Activated naive CD4-positive, alpha-beta T cell treated with Interleukin-2 at 50 U/mL for 16 hours (primary cell): ENCODE measurements at regions not wholly inside any gene's neighbourhood (a gene's known extent, or its start where the extent isn't known, plus 50 kb on each side); places are given as distances from the start of the nearest gene placed in this dataset.
A peak's percentile ranks its signal among the peaks of the same experiment; 100 is the strongest.

Experiments used
- DNase-seq: peaks from one replicate; pipeline ENCODE4 v3.0.0-alpha.2; 2020

DNA sequence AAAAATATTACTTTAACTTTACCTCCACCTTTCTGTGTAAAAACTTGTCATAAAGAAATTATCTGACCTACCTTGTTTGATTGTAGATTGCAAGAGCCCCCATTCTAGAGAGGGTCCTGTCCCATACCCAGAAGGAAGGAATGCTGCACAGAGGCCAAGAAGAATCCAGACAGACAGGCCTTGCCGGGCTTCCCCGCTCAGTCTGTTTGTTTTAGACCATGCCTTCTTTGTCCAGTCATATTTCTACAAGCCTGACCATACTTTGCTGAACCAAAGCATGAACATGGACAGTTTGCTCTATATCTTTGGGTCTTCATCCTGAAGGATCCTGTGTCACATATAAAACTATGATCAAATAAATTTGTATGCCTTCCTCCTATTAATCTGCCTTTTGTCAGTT lies 95.8 kb upstream of the MYCBP2 start:
- DNase-seq, result no peak

DNA sequence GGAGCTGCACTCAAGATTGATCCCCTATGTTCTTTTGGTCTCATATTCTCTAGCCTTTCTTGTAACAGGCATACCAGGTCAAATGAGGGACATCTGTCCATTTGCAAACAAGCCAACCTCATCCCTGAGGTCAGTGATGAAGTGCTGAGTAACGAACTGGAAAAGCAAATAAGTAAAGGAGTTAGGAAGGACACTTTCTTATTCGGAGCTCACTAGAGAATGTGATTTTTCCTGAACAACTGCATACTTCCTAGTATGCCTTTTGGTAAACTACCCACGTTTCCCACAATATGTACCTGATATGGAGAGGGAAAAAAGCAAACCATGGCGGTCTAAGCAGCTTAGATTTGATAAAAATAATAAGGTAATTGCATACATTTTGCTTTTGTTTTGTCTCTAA lies 91.0 kb upstream of the MYCBP2 start:
- no peak for DNase-seq

DNA sequence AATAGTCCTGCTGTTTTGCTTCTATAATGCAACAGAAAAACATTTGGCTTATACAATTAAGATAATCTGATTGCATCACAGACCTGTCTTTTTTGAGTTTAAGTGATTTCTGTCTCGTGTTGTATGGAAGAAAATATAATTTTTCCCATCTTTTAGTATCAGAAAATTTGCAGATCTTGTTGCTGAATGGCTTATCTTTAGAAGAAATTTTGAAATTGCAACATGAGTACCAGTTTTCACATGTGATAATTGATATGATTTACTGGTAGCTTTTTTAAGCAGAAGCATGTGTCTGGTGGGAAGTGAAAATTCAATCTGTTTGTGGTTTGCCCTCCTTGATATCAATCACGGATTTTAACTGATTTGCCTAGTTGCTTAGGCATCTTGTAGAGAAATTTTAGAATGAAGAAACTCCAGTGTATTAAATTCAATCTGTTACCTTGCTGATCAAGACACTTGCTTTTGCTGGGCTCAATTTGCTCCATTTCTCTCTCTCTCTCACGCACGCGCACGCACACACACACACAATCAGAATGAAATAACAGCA lies 89.8 kb upstream of the MYCBP2 start:
- DNase-seq, result no peak

DNA sequence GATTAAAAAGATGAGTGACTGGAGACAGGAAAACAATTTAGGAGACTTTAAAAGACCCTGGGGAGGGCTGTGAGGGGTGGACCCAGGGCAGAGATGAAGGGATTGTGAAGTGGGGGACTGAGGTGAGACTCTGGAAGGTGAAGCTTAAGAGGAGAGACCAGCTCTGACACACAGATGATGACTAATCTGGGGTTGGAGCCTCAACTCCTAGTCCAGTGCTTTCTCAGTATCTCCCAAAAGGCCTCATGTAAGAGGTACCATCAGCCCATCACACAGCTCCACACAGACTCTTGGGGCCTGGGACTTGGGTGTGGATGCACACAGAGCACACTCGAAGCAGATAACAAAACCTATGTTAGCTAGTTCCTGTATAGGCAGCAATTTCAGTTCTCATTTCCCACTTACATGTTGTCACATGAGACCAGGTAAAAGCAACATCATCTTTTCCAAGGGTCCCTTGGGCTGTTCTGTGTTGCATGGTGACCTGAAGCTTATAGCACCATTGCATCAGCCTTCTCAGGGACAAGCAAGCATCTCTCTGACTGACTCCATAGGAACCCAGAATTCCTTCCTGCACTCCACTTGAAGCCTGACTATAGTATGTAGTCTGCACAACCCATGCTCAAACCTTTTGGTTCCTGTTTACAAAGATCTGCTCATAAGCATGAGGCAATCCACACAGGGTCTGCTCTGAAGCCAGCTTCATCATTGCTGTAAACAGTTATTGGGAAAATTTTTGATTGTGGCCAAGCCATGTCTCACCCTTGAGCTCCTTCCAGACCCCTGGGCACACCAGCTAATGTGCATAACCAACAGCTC lies 88.6 kb upstream of the MYCBP2 start:
- no peak for DNase-seq

DNA sequence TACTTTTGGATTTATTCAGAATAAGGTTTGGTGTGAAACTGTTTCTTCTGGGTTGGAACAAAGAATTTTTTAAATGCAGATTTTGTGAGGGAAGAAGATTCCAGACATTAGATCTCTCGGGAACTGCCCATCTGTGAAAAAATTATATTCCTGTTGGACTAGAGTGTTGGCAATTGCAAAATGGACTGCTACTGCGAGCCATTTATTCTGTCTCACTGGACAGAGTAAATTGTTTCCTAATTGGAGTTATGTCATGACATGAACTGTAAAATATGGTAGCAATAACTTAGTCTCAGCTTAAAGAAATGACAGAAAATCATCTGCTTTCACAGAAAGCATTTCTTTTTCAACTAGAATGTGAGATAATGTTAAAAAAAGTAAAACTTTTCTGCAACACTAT lies 86.0 kb upstream of the MYCBP2 start:
- DNase-seq, result no peak

DNA sequence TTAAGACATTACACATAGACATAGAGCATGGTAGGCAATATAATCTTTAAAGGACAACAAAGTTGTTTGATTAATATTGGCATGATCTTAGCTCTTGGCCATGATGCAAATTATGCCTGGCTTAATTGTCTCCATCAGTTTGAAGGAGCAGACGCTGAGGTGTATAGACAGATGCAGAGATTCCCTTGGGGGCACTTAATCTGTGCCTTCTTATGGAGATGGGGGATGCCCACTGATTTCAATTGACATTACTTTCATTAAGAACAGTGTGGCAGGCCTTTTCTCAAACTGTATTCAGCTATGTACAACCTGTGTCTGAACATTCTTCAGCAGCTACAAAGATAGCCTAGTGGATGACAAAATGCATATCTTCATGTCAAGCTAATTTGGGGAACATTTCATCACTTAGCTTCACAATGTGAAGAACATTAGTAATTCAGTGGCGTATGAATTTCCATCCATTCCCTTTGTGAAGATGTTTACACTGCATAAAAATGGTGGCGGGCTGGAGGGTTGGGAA lies 85.3 kb upstream of the MYCBP2 start:
- no peak for DNase-seq

DNA sequence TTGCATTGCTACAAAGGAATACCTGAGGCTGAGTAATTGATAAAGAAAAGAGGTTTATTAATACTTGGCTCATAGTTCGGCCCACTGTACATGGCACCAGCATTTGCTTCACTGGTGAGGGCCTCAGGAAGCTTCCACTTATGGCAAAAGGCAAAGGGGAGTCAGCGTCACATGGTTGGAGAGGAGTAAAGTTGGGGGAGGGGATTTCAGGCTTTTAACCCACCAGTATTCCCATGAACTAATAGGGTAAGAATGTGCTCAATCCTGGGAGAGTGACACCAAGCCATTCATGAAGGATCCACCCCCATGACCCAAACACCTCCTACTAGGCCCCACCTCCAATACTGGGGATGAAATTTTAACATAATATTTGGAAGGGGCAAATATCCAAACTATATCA lies 82.5 kb upstream of the MYCBP2 start:
- no peak for DNase-seq

DNA sequence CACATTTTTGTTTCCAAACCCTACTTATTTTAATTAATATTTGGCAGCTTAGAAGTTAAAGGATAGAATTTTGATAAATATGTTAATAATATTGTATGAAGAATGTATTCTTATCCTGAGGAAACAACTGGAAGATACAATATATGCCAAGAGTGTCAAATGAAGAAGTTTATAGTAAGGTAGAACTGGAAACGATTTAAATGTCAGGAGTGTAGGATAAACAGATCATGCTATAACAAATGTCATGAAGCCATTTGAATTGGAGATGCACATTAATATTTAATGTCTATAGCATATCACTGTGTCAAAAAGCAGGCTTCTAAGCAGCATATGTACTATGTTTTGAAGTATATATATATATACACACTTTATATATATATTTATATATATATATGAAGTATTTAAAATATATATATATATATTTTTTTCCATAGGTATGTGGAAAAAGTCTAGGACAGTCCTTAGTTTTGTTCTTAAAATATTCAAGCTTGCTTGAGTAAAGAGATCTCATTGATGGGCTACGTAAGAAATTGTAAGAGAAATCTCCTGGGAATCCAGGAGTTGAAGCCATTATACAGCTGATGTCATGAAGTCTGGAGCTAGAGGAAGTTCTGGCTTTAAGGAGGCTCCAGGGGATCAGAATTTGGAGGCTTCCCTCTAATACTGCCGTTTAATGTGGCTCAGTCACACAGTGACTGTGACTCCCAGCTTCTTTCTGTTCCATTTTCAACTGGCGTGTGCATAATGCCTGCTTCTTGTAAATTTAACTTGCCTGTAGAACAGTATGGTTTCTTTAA lies 79.9 kb upstream of the MYCBP2 start:
- DNase-seq, result no peak

DNA sequence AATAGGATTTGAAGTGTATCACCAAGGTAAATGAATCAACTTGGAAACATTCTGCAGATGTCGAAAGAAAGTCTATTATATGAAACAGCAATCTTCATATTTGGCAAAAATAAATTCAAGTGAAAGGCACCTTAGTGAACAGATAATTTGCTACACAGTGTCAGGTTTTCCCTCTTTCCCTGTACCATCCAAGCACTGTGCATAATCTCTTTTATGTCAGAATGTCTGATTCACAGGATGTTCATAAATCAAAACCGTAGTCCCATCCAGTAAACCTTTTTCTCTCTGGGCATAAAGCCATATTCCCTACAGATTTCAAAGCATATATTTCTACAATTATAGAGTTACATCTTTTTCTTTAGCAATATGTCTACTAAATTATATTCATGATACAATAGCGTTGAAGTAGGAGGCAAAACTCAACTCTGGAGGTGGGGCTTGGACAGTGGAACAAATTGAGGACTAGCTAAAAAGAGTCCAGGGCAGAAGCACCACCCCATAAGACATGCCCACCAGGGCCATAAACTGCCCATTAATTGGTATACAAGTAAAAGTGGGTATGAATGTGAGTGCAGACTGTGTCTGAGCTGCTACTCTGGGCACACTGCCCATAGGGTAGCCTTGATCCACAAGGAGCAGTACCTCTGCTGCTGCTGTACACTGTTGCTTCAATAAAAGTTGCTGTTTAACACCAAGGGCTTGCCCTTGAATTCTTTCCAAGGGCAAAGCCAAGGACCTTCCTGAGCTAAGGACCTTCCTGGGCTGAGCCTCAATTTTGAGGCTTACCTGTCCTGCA lies 72.1 kb upstream of the MYCBP2 start:
- no peak for DNase-seq

DNA sequence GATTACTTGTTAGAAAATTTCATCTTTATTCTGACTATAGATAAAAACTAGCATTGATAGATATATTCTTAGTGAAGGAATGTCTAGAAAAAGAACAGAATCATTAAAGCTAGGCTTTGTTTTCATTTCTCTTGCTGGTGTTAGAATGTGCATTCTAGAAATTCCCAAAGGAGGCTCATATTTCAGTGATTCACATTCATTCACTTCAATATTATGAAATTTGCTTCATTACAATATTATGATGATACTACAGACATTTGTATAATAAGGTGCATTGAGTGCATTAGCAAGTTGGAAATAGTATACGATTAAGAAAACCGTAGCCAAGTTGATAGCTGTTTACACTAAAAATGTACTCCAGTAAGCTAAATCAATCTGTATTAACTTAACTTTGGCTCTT lies 70.7 kb upstream of the MYCBP2 start:
- no peak for DNase-seq

DNA sequence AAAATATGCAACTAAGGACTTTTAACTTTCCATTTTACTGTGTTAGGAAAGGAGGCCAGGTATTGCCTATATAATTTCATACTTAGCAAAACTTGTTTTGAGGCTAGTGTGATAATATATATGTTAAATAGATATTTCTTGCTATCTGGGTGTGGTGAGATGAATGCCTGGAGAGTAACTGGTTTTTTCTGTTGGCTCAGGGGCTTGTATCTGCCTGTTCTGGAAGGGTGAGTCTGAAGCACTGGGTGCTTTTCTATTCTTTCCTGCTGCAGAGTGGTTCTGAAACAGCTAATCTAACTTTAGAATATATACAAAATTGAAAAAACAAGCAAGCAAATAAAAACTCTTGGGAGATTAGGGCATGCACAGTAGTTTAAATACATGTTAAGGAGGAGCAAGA lies 64.6 kb upstream of the MYCBP2 start:
- no peak for DNase-seq

DNA sequence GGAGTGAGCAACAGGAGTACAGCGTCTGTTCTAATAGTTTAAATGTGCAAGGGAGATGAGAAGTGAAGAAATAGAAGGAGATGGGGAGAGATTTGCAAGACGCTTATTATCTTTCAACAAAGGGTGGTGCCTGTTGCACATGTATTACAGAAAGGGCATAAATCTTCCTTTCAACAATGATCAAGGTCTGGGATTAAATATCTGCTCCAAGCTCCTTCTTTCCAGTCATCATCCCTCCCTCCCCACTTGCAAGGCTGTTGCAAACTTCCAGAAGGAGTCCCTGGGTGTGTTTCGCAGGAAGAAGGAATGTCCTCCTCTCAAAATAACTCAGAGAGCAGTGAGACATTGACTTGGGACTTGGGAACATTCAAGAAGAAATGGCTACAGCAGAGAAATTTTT lies 63.5 kb upstream of the MYCBP2 start:
- DNase-seq, result no peak

DNA sequence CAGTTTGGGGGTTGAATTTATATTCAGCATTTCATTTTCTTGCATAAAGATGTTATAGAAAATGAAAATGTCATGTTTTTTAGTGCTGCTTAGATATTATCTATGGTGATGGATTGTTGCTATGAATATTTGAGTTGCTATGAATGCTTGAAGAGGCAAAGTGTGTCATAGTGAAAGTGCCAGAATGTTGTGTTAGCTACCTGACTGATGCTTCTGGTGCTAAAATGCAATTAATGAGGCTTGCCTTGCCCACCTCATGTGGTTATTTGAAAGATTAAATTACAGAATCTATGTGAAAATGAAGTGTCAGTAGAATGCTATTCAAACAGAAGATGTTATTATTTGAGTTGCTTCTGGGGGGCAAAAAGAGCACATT lies 62.7 kb upstream of the MYCBP2 start:
- DNase-seq, result no peak

DNA sequence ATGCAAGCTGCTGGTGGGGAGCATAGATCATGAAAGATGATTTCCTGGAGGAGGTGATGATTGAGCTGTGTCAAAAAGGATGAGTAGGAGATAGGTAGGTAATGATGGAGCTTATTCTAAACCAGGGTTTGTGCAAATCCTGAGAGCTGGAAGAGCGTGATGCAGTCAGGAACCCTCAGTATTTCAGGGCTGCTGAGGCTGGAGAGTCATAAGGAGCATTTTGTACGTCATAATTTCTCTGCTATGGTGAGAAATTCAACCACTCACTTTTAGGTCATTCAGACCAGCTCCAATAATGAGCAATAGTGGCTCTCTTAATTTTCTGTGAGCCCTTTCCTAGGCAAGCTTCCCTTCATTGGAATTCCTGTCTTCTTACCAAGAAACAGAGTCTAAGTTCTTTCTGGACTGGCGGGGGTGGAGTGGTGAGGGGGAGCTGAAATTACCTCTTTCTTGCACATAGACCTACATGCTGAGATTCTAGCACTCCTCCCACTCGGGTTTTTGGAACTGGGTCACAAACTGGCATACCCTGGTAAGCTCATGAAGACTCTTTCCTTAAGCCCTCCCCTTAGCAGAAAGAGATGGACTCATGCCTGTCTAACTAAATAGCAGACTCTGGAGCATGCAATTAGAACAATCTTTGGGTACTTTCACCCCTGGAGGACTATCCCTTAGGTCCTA lies 62.2 kb upstream of the MYCBP2 start:
- DNase-seq, result peak; percentile 26

DNA sequence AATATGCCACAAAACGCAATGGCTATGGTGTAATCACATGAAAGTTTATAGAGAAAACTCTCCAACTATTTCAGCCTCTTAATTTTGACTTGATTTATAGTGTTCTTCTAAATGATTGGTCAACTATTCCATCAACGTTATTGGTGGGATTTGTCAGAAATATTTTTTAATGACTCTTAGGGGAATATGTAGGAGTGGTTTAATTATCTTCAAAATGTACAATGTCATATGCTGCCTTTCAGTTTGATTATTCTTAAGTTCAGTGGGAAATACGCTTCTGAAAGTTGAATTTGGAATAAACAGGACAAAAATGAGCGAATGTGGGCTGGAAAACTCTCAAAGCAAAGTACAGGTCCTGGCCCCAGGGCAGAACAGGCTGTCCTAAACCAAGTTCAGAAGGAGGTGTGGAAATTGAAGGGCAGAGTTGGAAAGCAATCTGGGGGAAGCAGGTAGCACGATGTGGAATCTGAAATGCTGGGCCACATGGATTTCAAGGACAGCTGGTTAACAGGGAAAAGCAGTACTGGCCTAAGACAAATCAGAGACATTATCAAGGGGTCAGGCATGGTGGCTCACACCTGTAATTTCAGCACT lies 60.8 kb upstream of the MYCBP2 start:
- DNase-seq, result no peak

DNA sequence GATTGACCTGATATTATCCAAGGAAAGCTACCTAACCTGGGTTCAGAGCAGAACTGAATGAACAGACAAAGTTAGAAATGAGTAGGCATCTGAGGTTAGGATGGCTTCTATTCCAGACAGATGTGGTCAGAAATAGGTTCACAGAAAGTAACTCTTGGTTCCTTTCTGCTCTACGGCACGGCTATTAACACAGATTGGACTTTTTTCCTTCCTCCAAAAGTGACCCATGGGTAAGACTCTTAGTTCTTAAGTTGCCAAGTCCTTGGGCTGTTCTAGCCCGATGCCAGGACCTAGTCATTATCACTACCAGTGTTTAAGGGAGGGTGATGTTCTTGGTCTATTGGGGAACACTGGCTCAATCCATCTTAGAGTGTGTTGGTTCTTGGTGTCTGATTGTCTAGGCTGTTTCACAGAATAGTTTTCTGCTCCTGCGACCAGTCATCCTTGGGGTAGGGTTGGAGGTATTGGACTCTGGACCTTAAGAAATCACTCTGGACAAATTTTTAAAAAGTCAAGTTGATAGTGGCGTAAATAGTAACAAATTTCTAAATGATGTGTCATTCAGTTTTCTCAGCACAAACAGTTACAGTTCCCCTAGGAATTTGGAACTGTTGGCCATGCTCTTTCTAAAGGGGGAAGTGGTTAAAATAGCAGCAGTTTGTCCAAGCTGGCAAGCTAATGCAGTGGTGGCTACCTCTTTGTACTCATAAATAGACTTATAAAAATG lies 60.1 kb upstream of the MYCBP2 start:
- no peak for DNase-seq

DNA sequence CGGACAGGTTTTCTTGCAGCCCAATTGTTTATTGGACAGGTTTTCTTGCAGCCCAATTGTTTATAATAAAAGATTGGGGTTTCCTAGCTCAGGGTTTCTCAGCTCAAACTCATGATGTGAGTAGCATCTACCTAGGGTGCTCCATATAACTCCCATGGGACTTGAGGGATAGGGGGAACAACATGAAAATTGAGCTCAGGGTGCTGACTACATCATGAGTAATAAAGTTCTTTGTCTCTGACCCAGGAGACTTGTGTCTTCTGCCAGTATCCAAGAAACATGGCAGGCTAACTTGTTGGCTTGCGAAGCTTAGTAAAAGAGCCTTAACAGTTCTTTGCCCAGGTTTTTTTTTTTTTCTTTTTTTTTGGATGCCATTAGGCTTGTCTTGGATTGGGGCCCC lies 59.2 kb upstream of the MYCBP2 start:
- no peak for DNase-seq

DNA sequence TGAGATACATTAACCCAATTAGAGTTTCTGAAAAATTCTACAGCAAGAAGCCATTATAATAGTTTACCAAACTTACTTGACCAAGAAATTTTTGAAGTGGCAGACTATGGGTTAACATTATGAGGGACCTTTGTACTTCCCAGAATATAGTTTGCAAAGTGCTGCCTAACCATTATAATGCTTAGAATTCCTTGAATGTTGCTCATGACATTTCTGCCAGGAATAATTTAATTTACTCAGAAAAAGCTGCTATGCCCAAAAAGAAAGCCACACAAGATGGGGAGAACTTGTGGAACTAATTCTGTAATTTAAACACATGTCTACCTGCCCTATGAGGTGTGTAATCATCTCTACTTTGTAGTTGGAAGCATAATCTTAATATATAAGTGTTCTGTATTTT lies 58.1 kb upstream of the MYCBP2 start:
- DNase-seq, result no peak

DNA sequence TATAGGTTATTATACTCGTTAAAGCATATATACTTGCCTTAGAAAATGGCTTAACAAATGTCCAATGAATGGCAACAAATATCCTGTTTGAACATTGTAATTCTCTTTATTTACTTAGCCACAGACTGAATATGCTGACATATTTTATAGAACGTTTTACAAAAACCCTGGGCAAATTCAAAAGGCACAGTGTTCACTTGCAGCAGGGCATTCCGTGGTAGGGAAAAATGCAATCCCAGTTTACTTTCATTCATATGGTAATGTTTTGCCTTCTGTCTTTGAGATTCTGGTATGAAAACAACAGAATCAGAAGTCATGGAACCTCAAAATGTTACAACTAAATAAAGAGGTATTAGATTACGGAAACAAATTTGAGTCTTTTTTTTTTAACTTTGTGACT lies 56.2 kb upstream of the MYCBP2 start:
- DNase-seq, result no peak

DNA sequence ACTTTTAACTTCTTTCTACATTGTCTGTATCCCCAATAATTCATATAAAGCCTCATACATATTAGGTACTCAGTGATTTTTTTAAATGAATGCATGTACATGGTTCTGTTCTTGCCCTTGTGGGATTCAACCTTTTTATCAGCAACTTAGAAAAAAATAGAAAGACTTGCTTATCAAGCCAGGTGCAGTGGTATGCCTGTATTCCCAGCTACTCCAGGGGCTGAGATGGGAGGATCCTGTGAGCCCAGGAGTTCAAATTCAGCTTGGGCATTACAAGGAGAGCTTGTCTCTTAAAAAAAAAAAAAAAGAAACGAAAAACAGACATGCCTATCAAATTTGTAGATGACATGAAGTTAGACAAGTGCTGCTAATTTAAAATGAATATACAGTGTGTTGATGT lies 54.2 kb upstream of the MYCBP2 start:
- DNase-seq, result no peak

DNA sequence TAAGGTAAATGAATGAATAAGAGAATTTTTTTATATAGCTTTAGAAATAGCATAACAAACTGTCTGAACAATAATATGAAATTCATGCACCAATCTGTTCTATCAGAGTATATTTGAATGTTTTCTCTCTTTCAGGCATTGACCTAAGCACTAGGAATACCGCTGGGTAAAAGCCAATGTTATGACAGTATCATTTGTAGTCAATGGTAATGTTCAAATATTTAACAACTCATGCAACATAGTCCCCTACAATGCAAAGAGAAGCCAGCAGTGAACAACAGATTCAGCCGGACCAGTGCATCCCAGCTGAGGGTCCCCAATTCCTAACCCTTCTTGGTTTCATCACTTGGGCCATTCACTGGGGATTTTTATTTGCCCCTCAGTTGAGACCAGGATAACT lies 52.6 kb upstream of the MYCBP2 start:
- no peak for DNase-seq

DNA sequence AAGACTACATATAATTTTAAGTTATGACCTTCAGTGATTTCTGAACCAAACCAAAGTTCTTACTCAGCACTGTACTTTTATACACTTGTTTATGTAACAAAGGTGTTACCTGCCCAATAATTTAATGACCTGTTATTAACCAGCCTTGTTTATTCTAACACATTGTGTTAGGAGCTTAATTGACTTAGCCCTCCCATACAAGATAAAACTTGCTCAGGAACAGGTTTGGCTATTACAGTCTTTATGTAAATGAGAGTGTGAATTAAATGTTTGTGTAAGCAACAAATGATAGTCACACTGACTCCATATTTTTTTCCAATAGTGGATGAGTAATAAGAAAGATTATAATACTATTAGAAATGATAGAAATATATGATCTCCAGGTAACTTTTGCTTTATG lies 51.8 kb upstream of the MYCBP2 start:
- DNase-seq, result no peak
